MCF 10A (cell line): ENCODE measurements at regions not wholly inside any gene's neighbourhood (a gene's known extent, or its start where the extent isn't known, plus 50 kb on each side); places are given as distances from the start of the nearest gene placed in this dataset.

Experiments used
- BruUV-seq: library from RNA; stranded (reverse); fragments of 400-500 nt; replicated peaks from 2 replicates; lab custom pipeline; 2021; lab: Mats Ljungman, UMichigan
- CTCF ChIA-PET: fragments of 300-600 bp; sonication (Branson Sonifier 250); formaldehyde crosslinking; extraction: SDS; loops from one replicate; lab custom pipeline; 2021; ENCODE audit warnings: antibody characterized with exemption, inconsistent platforms; lab: Yijun Ruan, JAX
- POLR2A ChIA-PET: fragments of 300-600, 350-650 bp; sonication (Branson Sonifier 250); formaldehyde crosslinking; extraction: SDS; loops from one replicate; lab custom pipeline; 2020; ENCODE audit warnings: antibody characterized with exemption, inconsistent platforms; lab: Yijun Ruan, JAX
- DNase-seq: peaks from one replicate; pipeline ENCODE4 v3.0.0-alpha.2; 2018; ENCODE audit not compliant: unreplicated experiment
- H3K27ac Mint-ChIP-seq: one replicate; pipeline ENCODE4 v1.8.0; 2022; ENCODE audit warnings: mild to moderate bottlenecking, low read depth, mixed read lengths; ENCODE audit not compliant: unreplicated experiment
- H3K27me3 Mint-ChIP-seq: one replicate; pipeline ENCODE4 v1.8.0; 2022; ENCODE audit warnings: mixed read lengths; ENCODE audit not compliant: insufficient read depth, unreplicated experiment
- H3K36me3 Mint-ChIP-seq: one replicate; pipeline ENCODE4 v1.8.0; 2022; ENCODE audit warnings: mild to moderate bottlenecking, moderate library complexity, mixed read lengths; ENCODE audit not compliant: insufficient read depth, unreplicated experiment
- H3K4me1 Mint-ChIP-seq: one replicate; pipeline ENCODE4 v1.8.0; 2022; ENCODE audit warnings: mixed read lengths; ENCODE audit not compliant: insufficient read depth, unreplicated experiment
- H3K4me3 Mint-ChIP-seq: one replicate; pipeline ENCODE4 v1.8.0; 2022; ENCODE audit warnings: mild to moderate bottlenecking, moderate library complexity, mixed read lengths; ENCODE audit not compliant: unreplicated experiment
- H3K9me3 Mint-ChIP-seq: one replicate; pipeline ENCODE4 v1.8.0; 2022; ENCODE audit warnings: mixed read lengths; ENCODE audit not compliant: unreplicated experiment
- CTCF ChIP-seq: fragments of 200-600 bp; IDR thresholded peaks from one replicate; pipeline ENCODE4 v1.8.0; 2022; ENCODE audit warnings: antibody characterized with exemption, mild to moderate bottlenecking; ENCODE audit not compliant: unreplicated experiment
- intact Hi-C: fragments of 100-400 bp; cut with micrococcal nuclease; formaldehyde crosslinking; loops from 2 replicates; pipeline ENCODE4 v1.14.1; 2022

DNA sequence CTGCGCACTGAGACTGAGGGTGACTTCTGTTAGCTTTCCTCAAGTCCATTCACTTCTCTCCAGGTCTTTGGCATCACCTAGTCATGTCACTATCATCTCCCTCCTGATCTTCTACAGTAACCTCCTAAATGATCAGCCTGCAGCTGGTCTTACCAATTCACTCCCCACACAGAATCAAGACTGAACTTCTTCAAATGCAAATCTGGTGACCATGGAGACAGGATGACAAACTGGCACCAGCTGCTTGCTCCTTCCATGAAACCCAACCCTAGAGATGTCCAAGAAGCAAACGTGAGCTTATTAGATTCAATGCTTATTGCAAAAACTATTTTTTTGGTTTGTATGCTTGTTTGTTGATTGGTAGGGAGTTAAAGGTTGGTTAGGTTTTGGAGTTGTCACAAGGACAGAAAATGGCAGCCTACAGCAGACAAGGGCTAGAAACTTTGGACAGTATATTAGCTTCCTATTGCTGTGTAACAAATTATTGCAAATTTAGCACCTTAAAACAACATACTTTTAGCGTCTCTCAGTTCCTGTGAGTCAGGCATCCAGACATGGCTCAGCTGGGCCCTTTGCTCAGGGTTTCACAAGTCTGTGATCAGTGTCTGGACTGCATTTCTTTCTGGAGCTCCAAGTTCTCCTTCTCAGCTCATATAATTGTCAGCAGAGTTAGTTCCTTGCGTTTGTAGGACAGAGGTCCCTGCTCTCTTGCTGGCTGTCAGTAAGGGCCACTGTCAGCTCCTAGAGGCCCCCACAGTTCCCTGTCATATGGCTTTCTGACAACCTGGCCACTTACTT lies 53.3 kb upstream of the GJA8 start:
- ChIA-PET CTCF (interaction anchor here (0.9 to 1.3 kb wide), 5 partner anchors 12 to 178 kb away, joined by 3 to 5 read pairs (median 4); no protein-coding TSS in a partner anchor), POLR2A (no interaction called here)
- H3K4me3 Mint-ChIP-seq = no peak overlapping the region
- DNase-seq = peak; percentile 34
- no peak for TF ChIP-seq CTCF
- peaks cover 8% of the 10 kb centered on the region for H3K4me1 Mint-ChIP-seq
- H3K9me3 Mint-ChIP-seq = no peaks in the 10 kb centered on the region
- intact Hi-C loops = no loop called here
- no peaks in the 10 kb centered on the region for H3K27me3 Mint-ChIP-seq
- BruUV-seq = no TSS peak
- H3K36me3 Mint-ChIP-seq = no peaks in the 10 kb centered on the region
- H3K27ac Mint-ChIP-seq = no peak overlapping the region

DNA sequence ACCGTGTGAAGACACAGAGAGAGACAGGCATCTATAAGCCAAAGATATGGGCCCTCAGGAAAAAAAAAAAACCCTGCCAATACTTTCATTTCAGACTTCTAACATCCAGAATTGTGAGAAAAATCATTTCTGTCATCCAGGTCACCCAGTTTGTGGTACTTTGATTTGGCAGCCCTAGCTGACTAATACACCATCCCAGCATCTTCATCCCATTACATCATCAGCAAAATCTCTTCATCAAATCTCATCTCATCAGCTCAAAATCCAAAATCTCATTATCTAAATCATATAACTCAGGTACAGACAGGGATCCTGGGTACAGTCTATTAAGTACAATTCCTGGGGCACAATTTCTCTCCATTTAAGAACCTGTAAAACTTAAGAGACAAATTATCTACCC lies 51.9 kb upstream of the GJA8 start:
- POLR2A ChIA-PET = interaction anchor here (1.7 kb wide), 1 partner anchor 8 kb away, joined by 5 read pairs; no protein-coding TSS in a partner anchor
- Mint-ChIP-seq H3K4me3 (no peak overlapping the region), H3K27ac (no peak overlapping the region), H3K4me1 (peaks cover 8% of the 10 kb centered on the region), H3K36me3 (no peaks in the 10 kb centered on the region), H3K9me3 (no peaks in the 10 kb centered on the region), H3K27me3 (no peaks in the 10 kb centered on the region)
- intact Hi-C loops = no loop called here
- TF ChIP-seq CTCF = no peak
- DNase-seq = no peak
- CTCF ChIA-PET = interaction anchor here (1.1 to 1.4 kb wide), 2 partner anchors 126 to 129 kb away, joined by 3 read pairs; no protein-coding TSS in a partner anchor
- BruUV-seq = no TSS peak

DNA sequence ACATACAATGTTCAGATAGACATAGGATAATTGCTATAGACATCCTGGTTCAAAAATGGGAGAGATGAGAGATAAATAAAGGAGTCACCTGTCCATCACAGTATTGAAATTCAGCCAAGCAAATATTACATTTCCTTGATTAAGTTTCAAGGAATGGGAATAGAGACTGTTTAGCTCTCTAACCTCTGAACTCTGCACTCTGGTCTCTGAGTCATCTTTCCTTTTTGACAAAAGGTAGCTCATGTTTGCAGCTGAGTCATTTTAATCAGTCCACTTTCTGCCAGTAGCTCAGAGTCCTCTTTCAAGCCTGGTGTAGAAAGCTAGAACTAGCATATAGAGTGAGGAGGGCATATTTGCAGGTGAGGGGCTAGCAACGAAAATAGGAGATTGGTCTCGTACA lies 51.4 kb upstream of the GJA8 start:
- intact Hi-C loops = no loop called here
- Mint-ChIP-seq H3K9me3 (no peaks in the 10 kb centered on the region), H3K4me1 (peaks cover 8% of the 10 kb centered on the region), H3K4me3 (no peak overlapping the region), H3K27ac (no peak overlapping the region), H3K36me3 (no peaks in the 10 kb centered on the region), H3K27me3 (no peaks in the 10 kb centered on the region)
- CTCF ChIA-PET = interaction anchor here (0.8 to 1.4 kb wide), 2 partner anchors 12 to 130 kb away, joined by 3 read pairs; no protein-coding TSS in a partner anchor
- TF ChIP-seq CTCF = no peak
- DNase-seq = peak; percentile 43
- BruUV-seq = no TSS peak
- POLR2A ChIA-PET = interaction anchor here (1.0 to 1.7 kb wide), 3 partner anchors 9 to 94 kb away, joined by 3 to 5 read pairs (median 4); no protein-coding TSS in a partner anchor

- DNase-seq = peak; percentile 47
- intact Hi-C loops = no loop called here
- POLR2A ChIA-PET = interaction anchor here (0.6 kb wide), 2 partner anchors 309 to 554 kb away, joined by 3 to 5 read pairs; no protein-coding TSS in a partner anchor
- no peaks in the 10 kb centered on the region for H3K9me3 Mint-ChIP-seq
- H3K27me3 Mint-ChIP-seq = peaks cover 15% of the 10 kb centered on the region
- BruUV-seq = no TSS peak
- TF ChIP-seq CTCF = no peak
- H3K36me3 Mint-ChIP-seq = no peaks in the 10 kb centered on the region
- peaks cover 8% of the 10 kb centered on the region for H3K4me1 Mint-ChIP-seq
- H3K27ac Mint-ChIP-seq = no peak overlapping the region
- no peak overlapping the region for H3K4me3 Mint-ChIP-seq
- CTCF ChIA-PET = interaction anchor here (0.9 to 1.0 kb wide), 3 partner anchors 18 to 130 kb away, joined by 3 to 5 read pairs (median 3); no protein-coding TSS in a partner anchor
Observed at GRCh38 chr1:147852706-147853225, 49.8 kb upstream of the GJA8 start.
